BLaER1 treated with 17β-estradiol and CSF1 and Interleukin-3, amounts not matched to agents 10 nM and 100 nM (cell line): ENCODE measurements at regions not wholly inside any gene's neighbourhood (a gene's known extent, or its start where the extent isn't known, plus 50 kb on each side); places are given as distances from the start of the nearest gene placed in this dataset.
A peak's percentile ranks its signal among the peaks of the same experiment; 100 is the strongest.

Source experiments
- H3K27ac ChIP-seq, 11 experiments: shearing (Covaris generic); formaldehyde crosslinking; 2 replicates each; pipeline ENCODE4 v1.8.1; 2022
- H3K27me3 ChIP-seq, 11 experiments: shearing (Covaris generic); formaldehyde crosslinking; 2 replicates each; pipeline ENCODE4 v1.8.1; 2022
- H3K36me3 ChIP-seq, 11 experiments: shearing (Covaris generic); formaldehyde crosslinking; 2 replicates each; pipeline ENCODE4 v1.8.1; 2022
- H3K4me1 ChIP-seq, 10 experiments: shearing (Covaris generic); formaldehyde crosslinking; 2 replicates each; pipeline ENCODE4 v1.8.1; 2022
- H3K4me2 ChIP-seq, 11 experiments: shearing (Covaris generic); formaldehyde crosslinking; 2 replicates each; pipeline ENCODE4 v1.8.1; 2022
- H3K4me3 ChIP-seq, 10 experiments: shearing (Covaris generic); formaldehyde crosslinking; 2 replicates each; pipeline ENCODE4 v1.8.1; 2022
- H3K9ac ChIP-seq, 11 experiments: shearing (Covaris generic); formaldehyde crosslinking; 2 replicates each; pipeline ENCODE4 v1.8.1; 2022
- H3K9me3 ChIP-seq, 11 experiments: shearing (Covaris generic); formaldehyde crosslinking; replicated peaks in 1 of 11; 2 replicates each; pipeline ENCODE4 v1.8.1; 2022
- H4K20me1 ChIP-seq, 11 experiments: shearing (Covaris generic); formaldehyde crosslinking; 2 replicates each; pipeline ENCODE4 v1.8.1; 2022
- Cebpa-rat ChIP-seq, 11 experiments: shearing (Covaris generic); IDR thresholded peaks; 2 replicates each; pipeline ENCODE4 v1.8.1; 2022

GRCh38 chr17:77646046-77646430, 312.5 kb upstream of the TNRC6C start:
- no peak for TF ChIP-seq Cebpa-rat (IDR thresholded peaks at IDR 0.05)
- peak overlapping the region in 7 of 10 experiments; percentile 8 to 61 (median 38); a peak in 9 of 20 replicates for H3K4me3 ChIP-seq
- peak overlapping the region; percentile 79 to 92 (median 88) for H3K4me2 ChIP-seq
- peak overlapping the region in 10 of 11 experiments; percentile 44 to 71 (median 64); a peak in 17 of 22 replicates for H3K9ac ChIP-seq
- H3K9me3 ChIP-seq: peaks cover 0 to 26% (median 18%) of the 10 kb centered on the region in 11 experiments; a peak in 18 of 22 replicates
- no peaks in the 10 kb centered on the region; a peak in 1 of 22 replicates for H4K20me1 ChIP-seq
- H3K4me1 ChIP-seq: peaks cover 16 to 39% (median 35%) of the 10 kb centered on the region in 10 experiments
- no peaks in the 10 kb centered on the region for H3K27me3 ChIP-seq
- no peaks in the 10 kb centered on the region for H3K36me3 ChIP-seq
- peak overlapping the region in 10 of 11 experiments; percentile 3 to 86 (median 77); a peak in 18 of 22 replicates for H3K27ac ChIP-seq

GRCh38 chr17:77647531-77647930, 311.0 kb upstream of the TNRC6C start:
- H3K36me3 ChIP-seq: no peaks in the 10 kb centered on the region
- H3K4me2 ChIP-seq: no peak overlapping the region
- H3K27ac ChIP-seq: no peak overlapping the region
- no peaks in the 10 kb centered on the region; a peak in 1 of 22 replicates for H4K20me1 ChIP-seq
- H3K4me1 ChIP-seq: peaks cover 16 to 39% (median 35%) of the 10 kb centered on the region in 10 experiments
- no peak overlapping the region for H3K9ac ChIP-seq
- no peak for TF ChIP-seq Cebpa-rat (IDR thresholded peaks at IDR 0.05)
- peaks cover 0 to 26% (median 21%) of the 10 kb centered on the region in 11 experiments; a peak in 18 of 22 replicates for H3K9me3 ChIP-seq
- no peak overlapping the region for H3K4me3 ChIP-seq
- no peaks in the 10 kb centered on the region for H3K27me3 ChIP-seq

DNA sequence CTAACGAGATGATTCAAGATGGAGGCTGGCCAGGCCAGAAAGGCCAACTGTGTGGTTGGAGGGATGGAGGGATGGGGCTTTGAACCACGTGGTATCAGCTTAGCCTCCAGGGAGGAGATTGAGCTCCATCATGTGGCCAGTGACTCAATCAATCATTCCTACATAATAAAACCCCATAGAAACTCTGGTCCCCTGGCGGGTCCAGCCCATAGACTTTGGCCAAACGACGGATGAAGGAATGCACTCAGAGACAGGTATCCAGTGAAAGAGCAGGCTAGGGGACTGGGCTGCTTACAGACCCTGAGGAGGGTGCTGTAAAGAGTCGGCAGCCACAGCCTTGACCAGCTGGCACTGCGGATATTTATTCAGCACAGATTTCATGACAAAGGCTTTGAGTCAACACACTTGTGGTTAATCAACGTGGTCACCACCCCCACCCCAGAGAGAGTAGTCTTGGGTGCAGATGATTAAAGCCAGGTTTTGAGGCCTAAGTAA, 308.7 kb upstream of the TNRC6C start:
- Histone ChIP-seq H3K4me1 (peaks cover 15 to 31% (median 28%) of the 10 kb centered on the region in 10 experiments), H3K4me2 (peak overlapping the region in 5 of 11 experiments; percentile 15 to 38 (median 26); a peak in 5 of 22 replicates), H3K4me3 (no peak overlapping the region), H3K27me3 (no peaks in the 10 kb centered on the region), H4K20me1 (no peaks in the 10 kb centered on the region; a peak in 1 of 22 replicates), H3K9me3 (peaks cover 0 to 26% (median 21%) of the 10 kb centered on the region in 11 experiments; a peak in 18 of 22 replicates), H3K27ac (no peak overlapping the region), H3K36me3 (no peaks in the 10 kb centered on the region), H3K9ac (no peak overlapping the region)
- no peak for TF ChIP-seq Cebpa-rat (IDR thresholded peaks at IDR 0.05)

- H4K20me1 ChIP-seq: no peaks in the 10 kb centered on the region; a peak in 1 of 22 replicates
- no peak overlapping the region for H3K4me3 ChIP-seq
- peaks cover 0 to 26% (median 20%) of the 10 kb centered on the region in 11 experiments; a peak in 18 of 22 replicates for H3K9me3 ChIP-seq
- no peaks in the 10 kb centered on the region for H3K36me3 ChIP-seq
- H3K9ac ChIP-seq: no peak overlapping the region
- no peaks in the 10 kb centered on the region for H3K27me3 ChIP-seq
- no peak overlapping the region for H3K4me2 ChIP-seq
- no peak overlapping the region for H3K27ac ChIP-seq
- no peak for TF ChIP-seq Cebpa-rat (IDR thresholded peaks at IDR 0.05)
- H3K4me1 ChIP-seq: peaks cover 0 to 11% (median 8%) of the 10 kb centered on the region in 10 experiments; a peak in 13 of 20 replicates
Measured at GRCh38 chr17:77651988-77652387, 306.5 kb upstream of the TNRC6C start.

DNA sequence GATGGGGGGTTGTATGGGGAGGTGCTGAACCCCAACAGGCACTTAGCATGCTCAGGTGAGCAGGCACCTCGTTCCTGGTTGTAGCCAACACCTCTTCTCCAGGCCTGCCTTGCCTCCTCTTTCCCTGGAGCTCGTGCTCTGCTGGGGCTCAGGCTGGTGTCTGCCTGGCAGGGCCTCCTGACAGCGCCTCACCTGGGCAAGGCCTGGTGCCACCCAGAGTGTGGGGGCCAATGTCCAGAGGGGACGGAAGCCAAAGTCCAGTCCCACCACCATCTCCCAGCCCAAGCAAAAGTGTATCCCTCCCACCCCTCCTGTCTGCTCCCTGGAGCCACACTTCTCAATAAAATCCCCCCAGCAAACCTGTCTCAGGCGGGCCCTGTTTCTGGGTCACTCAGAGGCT, 304.2 kb upstream of the TNRC6C start:
- H4K20me1 ChIP-seq: no peaks in the 10 kb centered on the region
- peaks cover 0 to 11% (median 8%) of the 10 kb centered on the region in 10 experiments; a peak in 13 of 20 replicates for H3K4me1 ChIP-seq
- no peak overlapping the region for H3K9ac ChIP-seq
- H3K27me3 ChIP-seq: no peaks in the 10 kb centered on the region
- no peak overlapping the region for H3K27ac ChIP-seq
- H3K4me2 ChIP-seq: no peak overlapping the region
- no peak overlapping the region for H3K4me3 ChIP-seq
- no peak for TF ChIP-seq Cebpa-rat (IDR thresholded peaks at IDR 0.05)
- no peaks in the 10 kb centered on the region for H3K36me3 ChIP-seq
- H3K9me3 ChIP-seq: peaks cover 7 to 26% (median 18%) of the 10 kb centered on the region in 11 experiments; a peak in 20 of 22 replicates

GRCh38 chr17:77654850-77655249, 303.7 kb upstream of the TNRC6C start:
- no peaks in the 10 kb centered on the region for H4K20me1 ChIP-seq
- no peak overlapping the region for H3K4me3 ChIP-seq
- no peaks in the 10 kb centered on the region for H3K27me3 ChIP-seq
- H3K27ac ChIP-seq: no peak overlapping the region
- H3K36me3 ChIP-seq: no peaks in the 10 kb centered on the region
- peaks cover 7 to 20% (median 12%) of the 10 kb centered on the region in 11 experiments; a peak in 19 of 22 replicates for H3K9me3 ChIP-seq
- peaks cover 0 to 5% (median 2%) of the 10 kb centered on the region in 10 experiments; a peak in 12 of 20 replicates for H3K4me1 ChIP-seq
- TF ChIP-seq Cebpa-rat (IDR thresholded peaks at IDR 0.05): no peak
- H3K9ac ChIP-seq: no peak overlapping the region
- H3K4me2 ChIP-seq: no peak overlapping the region

- Histone ChIP-seq H3K4me3 (no peak overlapping the region), H3K4me2 (no peak overlapping the region), H3K27me3 (no peaks in the 10 kb centered on the region), H3K27ac (no peak overlapping the region), H3K4me1 (no peaks in the 10 kb centered on the region), H3K9me3 (peaks cover 6 to 16% (median 9%) of the 10 kb centered on the region in 11 experiments; a peak in 16 of 22 replicates), H4K20me1 (no peaks in the 10 kb centered on the region), H3K9ac (no peak overlapping the region), H3K36me3 (no peaks in the 10 kb centered on the region)
- no peak for TF ChIP-seq Cebpa-rat (IDR thresholded peaks at IDR 0.05)
Measured at GRCh38 chr17:77656054-77656453, 302.4 kb upstream of the TNRC6C start.

DNA sequence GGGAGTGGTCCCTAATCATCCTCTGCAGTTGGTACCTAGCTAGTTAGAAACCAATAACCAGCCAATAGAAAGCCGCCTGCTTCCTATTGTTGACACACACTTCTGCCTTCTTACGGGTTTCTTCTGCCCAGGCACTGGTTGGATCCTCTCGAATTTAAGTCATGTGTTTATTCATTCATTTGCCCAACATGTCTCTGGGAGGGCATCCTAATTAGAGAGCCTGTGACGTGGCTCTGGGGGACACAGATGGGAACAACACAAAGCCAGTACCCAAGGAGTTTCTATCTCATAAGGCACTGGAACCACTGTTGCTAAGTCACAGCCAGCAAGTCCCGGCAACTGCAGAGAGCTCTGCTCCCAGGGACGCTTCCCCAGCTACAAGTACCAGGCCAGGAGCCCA, 300.7 kb upstream of the TNRC6C start:
- peaks cover 6 to 12% (median 9%) of the 10 kb centered on the region in 11 experiments; a peak in 16 of 22 replicates for H3K9me3 ChIP-seq
- H4K20me1 ChIP-seq: no peaks in the 10 kb centered on the region
- H3K4me3 ChIP-seq: no peak overlapping the region
- no peaks in the 10 kb centered on the region for H3K36me3 ChIP-seq
- no peaks in the 10 kb centered on the region for H3K27me3 ChIP-seq
- H3K9ac ChIP-seq: no peak overlapping the region
- no peak for TF ChIP-seq Cebpa-rat (IDR thresholded peaks at IDR 0.05)
- no peak overlapping the region for H3K4me2 ChIP-seq
- H3K4me1 ChIP-seq: no peaks in the 10 kb centered on the region
- no peak overlapping the region for H3K27ac ChIP-seq

- Histone ChIP-seq H3K36me3 (no peaks in the 10 kb centered on the region), H3K4me2 (no peak overlapping the region), H3K4me3 (no peak overlapping the region), H3K27ac (no peak overlapping the region), H3K27me3 (no peaks in the 10 kb centered on the region), H4K20me1 (no peaks in the 10 kb centered on the region), H3K9ac (no peak overlapping the region), H3K9me3 (peaks cover 6 to 19% (median 17%) of the 10 kb centered on the region in 11 experiments; a peak in 18 of 22 replicates), H3K4me1 (peaks cover 0 to under 1% (median 0%) of the 10 kb centered on the region in 10 experiments; a peak in 1 of 20 replicates)
- no peak for TF ChIP-seq Cebpa-rat (IDR thresholded peaks at IDR 0.05)
Measured at GRCh38 chr17:77660524-77660923, 298.0 kb upstream of the TNRC6C start.
